H9 (cell line): ENCODE measurements at regions not wholly inside any gene's neighbourhood (a gene's known extent, or its start where the extent isn't known, plus 50 kb on each side); places are given as distances from the start of the nearest gene placed in this dataset.

Experiments used
- DNase-seq: peaks from one replicate; pipeline ENCODE4 v3.0.0-alpha.2; 2017
- H2AFZ ChIP-seq: one replicate; pipeline ENCODE4 v1.6.1; 2013; ENCODE audit warnings: mild to moderate bottlenecking, low read length, control low read depth, moderate library complexity
- H2AK5ac ChIP-seq: 2 replicates; pipeline ENCODE4 v1.6.1; 2013; ENCODE audit warnings: low read length, control low read depth, mixed read lengths; ENCODE audit not compliant: insufficient read length
- H2BK120ac ChIP-seq: one replicate; pipeline ENCODE4 v1.6.1; 2013; ENCODE audit warnings: low read depth, mild to moderate bottlenecking, low read length, control low read depth, inconsistent platforms; ENCODE audit not compliant: poor library complexity, severe bottlenecking
- H2BK12ac ChIP-seq: 2 replicates; pipeline ENCODE4 v1.6.1; 2013; ENCODE audit warnings: low read length, control low read depth, mixed read lengths, low read depth; ENCODE audit not compliant: insufficient read length
- H2BK15ac ChIP-seq: 2 replicates; pipeline ENCODE4 v1.6.1; 2013; ENCODE audit warnings: low read depth, low read length, control low read depth
- H2BK20ac ChIP-seq: one replicate; pipeline ENCODE4 v1.6.1; 2013; ENCODE audit warnings: low read depth, mild to moderate bottlenecking, low read length, control low read depth, inconsistent platforms; ENCODE audit not compliant: poor library complexity, severe bottlenecking
- H2BK5ac ChIP-seq: 2 replicates; pipeline ENCODE4 v1.6.1; 2013; ENCODE audit warnings: low read length, control low read depth, mixed read lengths; ENCODE audit not compliant: insufficient read length
- H3K14ac ChIP-seq: 2 replicates; pipeline ENCODE4 v1.6.1; 2013; ENCODE audit warnings: low read length, control low read depth; ENCODE audit not compliant: insufficient read depth
- H3K18ac ChIP-seq: 2 replicates; pipeline ENCODE4 v1.6.1; 2013; ENCODE audit warnings: low read depth, mild to moderate bottlenecking, mixed read lengths, low read length, control low read depth; ENCODE audit not compliant: insufficient read length
- H3K23ac ChIP-seq: 2 replicates; pipeline ENCODE4 v1.6.1; 2013; ENCODE audit warnings: low read length, control low read depth, mixed read lengths, low read depth; ENCODE audit not compliant: insufficient read length
- H3K23me2 ChIP-seq: 2 replicates; pipeline ENCODE4 v1.6.1; 2013; ENCODE audit warnings: low read depth, mild to moderate bottlenecking, mixed read lengths, low read length, control low read depth; ENCODE audit not compliant: insufficient read length, poor library complexity, severe bottlenecking
- H3K27ac ChIP-seq: 2 replicates; pipeline ENCODE4 v1.5.1; 2013; ENCODE audit warnings: low read length, control low read depth, mixed read lengths, low read depth; ENCODE audit not compliant: insufficient read length
- H3K27me3 ChIP-seq: 2 replicates; pipeline ENCODE4 v1.6.1; 2013; ENCODE audit warnings: low read length, control low read depth, inconsistent platforms; ENCODE audit not compliant: insufficient read depth
- H3K4ac ChIP-seq: 2 replicates; pipeline ENCODE4 v1.6.1; 2013; ENCODE audit warnings: low read depth, mild to moderate bottlenecking, control low read depth, inconsistent platforms, low read length, moderate library complexity
- H3K4me1 ChIP-seq: 2 replicates; pipeline ENCODE4 v1.6.1; 2013; ENCODE audit warnings: low read length, control low read depth, inconsistent platforms; ENCODE audit not compliant: insufficient read depth
- H3K4me2 ChIP-seq: 2 replicates; pipeline ENCODE4 v1.6.1; 2013; ENCODE audit warnings: low read length, control low read depth, mixed read lengths; ENCODE audit not compliant: insufficient read length, insufficient read depth
- H3K56ac ChIP-seq: 2 replicates; pipeline ENCODE4 v1.6.1; 2013; ENCODE audit warnings: low read depth, mild to moderate bottlenecking, mixed read lengths, low read length, control low read depth; ENCODE audit not compliant: insufficient read length
- H3K79me1 ChIP-seq: 2 replicates; pipeline ENCODE4 v1.6.1; 2013; ENCODE audit warnings: low read depth, mild to moderate bottlenecking, moderate library complexity, low read length, control low read depth, inconsistent platforms; ENCODE audit not compliant: insufficient read depth, poor library complexity, severe bottlenecking
- H3K79me2 ChIP-seq: 2 replicates; pipeline ENCODE4 v1.6.1; 2013; ENCODE audit warnings: low read length, control low read depth, inconsistent platforms; ENCODE audit not compliant: insufficient read depth
- H3K9ac ChIP-seq: 2 replicates; pipeline ENCODE4 v1.6.1; 2013; ENCODE audit warnings: low read length, control low read depth, mixed read lengths; ENCODE audit not compliant: insufficient read length; ENCODE audit errors: extremely low read depth
- H3K9me3 ChIP-seq: one replicate; pipeline ENCODE4 v1.6.1; 2013; ENCODE audit warnings: low read depth, low read length, inconsistent platforms; ENCODE audit not compliant: control insufficient read depth
- H3T11ph ChIP-seq: one replicate; pipeline ENCODE4 v1.6.1; 2013; ENCODE audit warnings: mild to moderate bottlenecking, low read length, control low read depth, inconsistent platforms
- H4K20me1 ChIP-seq: one replicate; pipeline ENCODE4 v1.6.1; 2013; ENCODE audit not compliant: control insufficient read depth, insufficient read length, insufficient read depth
- H4K5ac ChIP-seq: 2 replicates; pipeline ENCODE4 v1.6.1; 2013; ENCODE audit warnings: low read depth, mild to moderate bottlenecking, mixed read lengths, low read length, control low read depth; ENCODE audit not compliant: insufficient read length
- H4K8ac ChIP-seq: replicated peaks from 2 replicates; pipeline ENCODE4 v1.6.1; 2013; ENCODE audit warnings: low read length, control low read depth, mixed read lengths, low read depth; ENCODE audit not compliant: insufficient read length
- H4K91ac ChIP-seq: 2 replicates; pipeline ENCODE4 v1.6.1; 2013; ENCODE audit warnings: low read depth, mild to moderate bottlenecking, moderate library complexity, mixed read lengths, low read length, control low read depth; ENCODE audit not compliant: insufficient read length
- H3K27ac Mint-ChIP-seq, 3 experiments: 2 replicates in 2 of 3; 3 replicates in 1 of 3; pipeline ENCODE4 v1.8.0; 2020 to 2021; ENCODE audit warnings: mixed read lengths in 3 of 3, mild to moderate bottlenecking in 1 of 3, moderate library complexity in 1 of 3
- H3K27me3 Mint-ChIP-seq: 2 replicates; pipeline ENCODE4 v1.8.0; 2021; ENCODE audit warnings: low read depth, mild to moderate bottlenecking, moderate library complexity, mixed read lengths
- H3K36me3 Mint-ChIP-seq, 3 experiments: 2 replicates in 2 of 3; 3 replicates in 1 of 3; pipeline ENCODE4 v1.8.0; 2020 to 2021; ENCODE audit warnings: low read depth in 3 of 3, mixed read lengths in 3 of 3; ENCODE audit not compliant: insufficient read depth in 1 of 3
- H3K4me1 Mint-ChIP-seq, 2 experiments: 2 replicates each; pipeline ENCODE4 v1.8.0; 2020; ENCODE audit warnings: mixed read lengths in 2 of 2
- H3K4me3 Mint-ChIP-seq, 2 experiments: 2 replicates in 1 of 2; 3 replicates in 1 of 2; pipeline ENCODE4 v1.8.0; 2020 to 2021; ENCODE audit warnings: mild to moderate bottlenecking in 2 of 2, mixed read lengths in 2 of 2, moderate library complexity in 1 of 2
- H3K9me3 Mint-ChIP-seq, 2 experiments: 2 replicates in 1 of 2; 3 replicates in 1 of 2; pipeline ENCODE4 v1.8.0; 2020; ENCODE audit warnings: mild to moderate bottlenecking in 2 of 2, mixed read lengths in 2 of 2, moderate library complexity in 1 of 2
- WGBS: extraction: QIAGEN DNeasy Blood & Tissue Kit; methylation state at CpG from one replicate; pipeline ENCODE4 v1.1.7; 2013; ENCODE audit warnings: missing lambda C conversion rate, low lambda C conversion rate, mixed read lengths; ENCODE audit not compliant: insufficient read length; ENCODE audit errors: extremely low coverage; 5-methylcytosine and 5-hydroxymethylcytosine counted together
- TF ChIP-seq, protein P1 (sequence below): fragments of 200-600 bp; sonication (generic); conservative IDR thresholded peaks from 3 replicates; pipeline ENCODE4 v1.8.0; 2021; ENCODE audit warnings: antibody characterized with exemption, mild to moderate bottlenecking

DNA sequence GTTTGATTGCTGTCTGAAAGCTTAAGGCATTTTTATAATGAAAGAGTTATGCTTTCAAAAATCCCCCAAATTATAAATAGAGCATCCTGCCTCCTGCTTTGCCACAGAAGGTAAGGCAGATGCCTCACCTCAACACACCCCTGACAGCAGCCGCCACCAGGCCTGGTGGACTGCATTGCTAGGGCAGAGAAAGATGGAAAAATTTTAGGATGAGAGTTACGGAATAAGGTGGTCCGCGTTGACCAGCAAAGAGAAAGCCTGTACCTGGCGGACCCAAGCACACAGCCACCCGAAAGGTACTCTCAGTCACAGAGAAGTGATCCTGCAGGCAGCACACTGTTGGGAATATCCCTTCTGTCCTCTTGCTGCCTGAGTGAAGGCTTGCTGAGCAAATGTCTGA lies 360.4 kb upstream of the SHH start:
- Mint-ChIP-seq H3K4me1 (peaks cover 2 to 7% of the 10 kb centered on the region in 2 experiments), H3K4me3 (no peak overlapping the region), H3K27me3 (peaks cover 2% of the 10 kb centered on the region; the same call in 1 of the 2 replicates), H3K27ac (no peak overlapping the region; a peak in 1 of 7 replicates), H3K9me3 (no peaks in the 10 kb centered on the region), H3K36me3 (no peaks in the 10 kb centered on the region)
- no peak overlapping the region for H4K91ac ChIP-seq
- DNase-seq: no peak
- H2BK12ac ChIP-seq: no peak overlapping the region
- H3K27me3 ChIP-seq: no peaks in the 10 kb centered on the region
- H3K23me2 ChIP-seq: no peaks in the 10 kb centered on the region
- no peak overlapping the region for H3K23ac ChIP-seq
- no peaks in the 10 kb centered on the region for H3K79me2 ChIP-seq
- no peaks in the 10 kb centered on the region for H3K79me1 ChIP-seq
- H2BK120ac ChIP-seq: no peak overlapping the region
- no peak overlapping the region for H3K27ac ChIP-seq
- TF ChIP-seq, protein P1, sequence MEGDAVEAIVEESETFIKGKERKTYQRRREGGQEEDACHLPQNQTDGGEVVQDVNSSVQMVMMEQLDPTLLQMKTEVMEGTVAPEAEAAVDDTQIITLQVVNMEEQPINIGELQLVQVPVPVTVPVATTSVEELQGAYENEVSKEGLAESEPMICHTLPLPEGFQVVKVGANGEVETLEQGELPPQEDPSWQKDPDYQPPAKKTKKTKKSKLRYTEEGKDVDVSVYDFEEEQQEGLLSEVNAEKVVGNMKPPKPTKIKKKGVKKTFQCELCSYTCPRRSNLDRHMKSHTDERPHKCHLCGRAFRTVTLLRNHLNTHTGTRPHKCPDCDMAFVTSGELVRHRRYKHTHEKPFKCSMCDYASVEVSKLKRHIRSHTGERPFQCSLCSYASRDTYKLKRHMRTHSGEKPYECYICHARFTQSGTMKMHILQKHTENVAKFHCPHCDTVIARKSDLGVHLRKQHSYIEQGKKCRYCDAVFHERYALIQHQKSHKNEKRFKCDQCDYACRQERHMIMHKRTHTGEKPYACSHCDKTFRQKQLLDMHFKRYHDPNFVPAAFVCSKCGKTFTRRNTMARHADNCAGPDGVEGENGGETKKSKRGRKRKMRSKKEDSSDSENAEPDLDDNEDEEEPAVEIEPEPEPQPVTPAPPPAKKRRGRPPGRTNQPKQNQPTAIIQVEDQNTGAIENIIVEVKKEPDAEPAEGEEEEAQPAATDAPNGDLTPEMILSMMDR: no peak
- H3K9ac ChIP-seq: no peak overlapping the region
- H3K4me1 ChIP-seq: no peaks in the 10 kb centered on the region
- no peak overlapping the region for H3K18ac ChIP-seq
- no peak overlapping the region for H3K14ac ChIP-seq
- no peak overlapping the region for H4K5ac ChIP-seq
- H3T11ph ChIP-seq: no peak overlapping the region
- no peak overlapping the region for H2BK5ac ChIP-seq
- H3K4ac ChIP-seq: no peak overlapping the region
- H2BK20ac ChIP-seq: no peak overlapping the region
- no peak overlapping the region for H3K56ac ChIP-seq
- no peak overlapping the region for H4K8ac ChIP-seq
- H2AFZ ChIP-seq: no peak overlapping the region
- H3K4me2 ChIP-seq: no peak overlapping the region
- no CpG with 5 or more reads among the region's 6 CpGs for WGBS
- H2BK15ac ChIP-seq: no peak overlapping the region
- H2AK5ac ChIP-seq: no peak overlapping the region
- H4K20me1 ChIP-seq: no peaks in the 10 kb centered on the region
- no peaks in the 10 kb centered on the region for H3K9me3 ChIP-seq
